ENCODE measurements at regions not wholly inside any gene's neighbourhood (a gene's known extent, or its start where the extent isn't known, plus 50 kb on each side); places are given as distances from the start of the nearest gene placed in this dataset.

DNA sequence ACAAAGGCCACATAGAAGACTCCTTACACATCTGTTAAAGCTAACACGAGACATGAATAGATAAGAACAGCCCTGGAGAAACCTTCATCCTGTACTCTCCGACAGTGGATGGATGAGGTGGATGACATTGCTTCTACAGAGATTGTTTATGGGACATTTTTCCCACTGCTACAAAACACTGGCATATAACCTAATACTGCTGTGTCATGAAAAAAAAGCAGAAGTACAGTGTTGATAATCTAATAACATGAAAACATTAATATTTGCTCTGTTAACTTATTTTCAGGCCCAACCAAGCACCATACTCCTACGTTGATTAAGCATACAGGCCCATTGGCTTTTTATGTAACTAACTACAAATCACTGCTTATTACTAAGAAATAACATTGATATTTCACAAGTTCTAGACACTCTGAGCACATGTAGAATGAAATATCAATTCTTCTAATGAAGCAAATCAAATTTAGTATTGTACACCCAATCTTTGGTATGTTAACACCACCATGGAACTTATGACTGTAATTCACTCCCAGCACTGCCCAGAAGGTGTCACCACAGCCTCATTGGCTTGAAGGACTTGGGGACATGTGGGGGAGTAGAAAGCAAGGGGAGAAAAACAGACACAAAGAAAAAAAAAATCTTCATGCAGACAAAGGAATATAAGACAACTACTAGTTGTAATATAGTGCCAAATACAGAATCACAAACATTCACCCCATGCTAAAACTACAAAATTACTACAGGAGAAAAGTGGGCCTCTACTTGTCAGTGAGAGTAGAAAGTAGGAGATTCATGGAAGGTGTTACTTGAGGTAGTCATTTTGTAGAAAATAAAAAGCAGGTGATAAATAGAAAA is 330.0 kb upstream of the PMFBP1 start:
- Mint-ChIP-seq H3K27me3 (ENCODE audit: low read depth) (no peaks in the 10 kb centered on the region), H3K9me3 (peaks cover 2% of the 10 kb centered on the region), H3K4me1 (peaks cover 18% of the 10 kb centered on the region), H3K36me3 (ENCODE audit: low read depth) (peaks cover 7% of the 10 kb centered on the region), H3K27ac (ENCODE audit: unreplicated experiment) (peak overlapping the region; percentile 79), H3K4me3 (no peak overlapping the region)
- DNase-seq (ENCODE audit: low read depth, low spot score): peak; percentile 55
- TF ChIP-seq, protein P1, sequence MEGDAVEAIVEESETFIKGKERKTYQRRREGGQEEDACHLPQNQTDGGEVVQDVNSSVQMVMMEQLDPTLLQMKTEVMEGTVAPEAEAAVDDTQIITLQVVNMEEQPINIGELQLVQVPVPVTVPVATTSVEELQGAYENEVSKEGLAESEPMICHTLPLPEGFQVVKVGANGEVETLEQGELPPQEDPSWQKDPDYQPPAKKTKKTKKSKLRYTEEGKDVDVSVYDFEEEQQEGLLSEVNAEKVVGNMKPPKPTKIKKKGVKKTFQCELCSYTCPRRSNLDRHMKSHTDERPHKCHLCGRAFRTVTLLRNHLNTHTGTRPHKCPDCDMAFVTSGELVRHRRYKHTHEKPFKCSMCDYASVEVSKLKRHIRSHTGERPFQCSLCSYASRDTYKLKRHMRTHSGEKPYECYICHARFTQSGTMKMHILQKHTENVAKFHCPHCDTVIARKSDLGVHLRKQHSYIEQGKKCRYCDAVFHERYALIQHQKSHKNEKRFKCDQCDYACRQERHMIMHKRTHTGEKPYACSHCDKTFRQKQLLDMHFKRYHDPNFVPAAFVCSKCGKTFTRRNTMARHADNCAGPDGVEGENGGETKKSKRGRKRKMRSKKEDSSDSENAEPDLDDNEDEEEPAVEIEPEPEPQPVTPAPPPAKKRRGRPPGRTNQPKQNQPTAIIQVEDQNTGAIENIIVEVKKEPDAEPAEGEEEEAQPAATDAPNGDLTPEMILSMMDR (conservative IDR thresholded peaks at IDR 0.05): peak; percentile 88

- H3K27ac Mint-ChIP-seq (ENCODE audit: unreplicated experiment): no peak overlapping the region
- peaks cover 2% of the 10 kb centered on the region for H3K9me3 Mint-ChIP-seq
- H3K4me1 Mint-ChIP-seq: peaks cover 18% of the 10 kb centered on the region
- DNase-seq (ENCODE audit: low read depth, low spot score): no peak
- peaks cover 3% of the 10 kb centered on the region for H3K36me3 Mint-ChIP-seq (ENCODE audit: low read depth)
- H3K4me3 Mint-ChIP-seq: no peak overlapping the region
- TF ChIP-seq, protein P1 (conservative IDR thresholded peaks at IDR 0.05): no peak
- H3K27me3 Mint-ChIP-seq (ENCODE audit: low read depth): no peaks in the 10 kb centered on the region
Measured at GRCh38 chr16:72500545-72500944, 328.6 kb upstream of the PMFBP1 start.

- TF ChIP-seq, protein P1 (conservative IDR thresholded peaks at IDR 0.05): no peak
- no peak overlapping the region for H3K4me3 Mint-ChIP-seq
- DNase-seq (ENCODE audit: low read depth, low spot score): no peak
- H3K27ac Mint-ChIP-seq (ENCODE audit: unreplicated experiment): no peak overlapping the region
- peaks cover 2% of the 10 kb centered on the region for H3K36me3 Mint-ChIP-seq (ENCODE audit: low read depth)
- H3K4me1 Mint-ChIP-seq: no peaks in the 10 kb centered on the region
- no peaks in the 10 kb centered on the region for H3K27me3 Mint-ChIP-seq (ENCODE audit: low read depth)
- peaks cover 2% of the 10 kb centered on the region for H3K9me3 Mint-ChIP-seq
Measured at GRCh38 chr16:72493716-72494415, 321.9 kb upstream of the PMFBP1 start.

DNA sequence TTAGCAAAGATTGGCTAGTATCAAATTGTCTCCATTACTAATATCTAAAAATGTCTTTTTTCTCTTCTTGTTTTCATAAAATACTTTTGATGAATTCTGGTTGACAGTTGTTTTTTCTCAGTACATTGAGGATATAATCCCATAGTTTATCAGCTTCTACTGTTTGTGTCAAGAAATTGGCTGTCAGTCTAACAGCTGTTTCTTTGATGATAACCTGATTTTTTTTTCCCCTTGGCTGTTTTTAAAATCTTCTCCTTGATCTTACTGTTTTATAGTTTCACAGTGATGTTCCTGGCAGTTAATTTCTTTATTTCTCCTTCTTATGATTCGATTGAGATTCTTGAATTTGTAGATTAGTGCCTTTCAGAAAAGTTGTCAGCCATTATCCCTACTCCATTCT is 315.3 kb upstream of the PMFBP1 start:
- H3K9me3 Mint-ChIP-seq: peaks cover 5% of the 10 kb centered on the region
- H3K36me3 Mint-ChIP-seq (ENCODE audit: low read depth): peaks cover 4% of the 10 kb centered on the region
- H3K27ac Mint-ChIP-seq (ENCODE audit: unreplicated experiment): no peak overlapping the region
- TF ChIP-seq, protein P1 (conservative IDR thresholded peaks at IDR 0.05): no peak
- no peaks in the 10 kb centered on the region for H3K27me3 Mint-ChIP-seq (ENCODE audit: low read depth)
- no peaks in the 10 kb centered on the region for H3K4me1 Mint-ChIP-seq
- H3K4me3 Mint-ChIP-seq: no peak overlapping the region
- no peak for DNase-seq (ENCODE audit: low read depth, low spot score)

- TF ChIP-seq, protein P1 (conservative IDR thresholded peaks at IDR 0.05): no peak
- Mint-ChIP-seq H3K4me1 (no peaks in the 10 kb centered on the region), H3K27ac (ENCODE audit: unreplicated experiment) (no peak overlapping the region), H3K36me3 (ENCODE audit: low read depth) (peaks cover 4% of the 10 kb centered on the region), H3K9me3 (peaks cover 5% of the 10 kb centered on the region), H3K27me3 (ENCODE audit: low read depth) (no peaks in the 10 kb centered on the region), H3K4me3 (no peak overlapping the region)
- no peak for DNase-seq (ENCODE audit: low read depth, low spot score)
Measured at GRCh38 chr16:72482695-72483094, 310.7 kb upstream of the PMFBP1 start.

Data from neural crest cell (in vitro differentiated cells).